NCI-H774 (cell line): ENCODE measurements at regions not wholly inside any gene's neighbourhood (a gene's known extent, or its start where the extent isn't known, plus 50 kb on each side); places are given as distances from the start of the nearest gene placed in this dataset.
"Not testable (repeated sequence)": the region's sequence is repeated elsewhere in the genome, so short reads cannot be mapped to it uniquely, and the experiment has no call there.

Experiments
- DNase-seq: peaks from one replicate; lab custom pipeline; 2025; lab: John Stamatoyannopoulos, UW

- DNase-seq: no peak
These were observed 82.2 kb upstream of the SLC22A16 start for GRCh38 chr6:110558575-110558974.

- no peak for DNase-seq
These were observed 80.8 kb upstream of the SLC22A16 start for GRCh38 chr6:110557199-110557598.

GRCh38 chr6:110556317-110557110 lies 80.1 kb upstream of the SLC22A16 start:
- DNase-seq: no peak

- DNase-seq: peak; percentile 71
These were observed 78.6 kb upstream of the SLC22A16 start for GRCh38 chr6:110554966-110555460.

GRCh38 chr6:110554441-110554840 lies 78.0 kb upstream of the SLC22A16 start:
- no peak for DNase-seq

GRCh38 chr6:110552901-110553641 lies 76.7 kb upstream of the SLC22A16 start:
- DNase-seq: no peak

- DNase-seq: no peak
These were observed 75.7 kb upstream of the SLC22A16 start for GRCh38 chr6:110552076-110552475.

GRCh38 chr6:110551088-110551487 lies 74.7 kb upstream of the SLC22A16 start:
- no peak for DNase-seq

GRCh38 chr6:110550353-110550752 lies 73.9 kb upstream of the SLC22A16 start:
- no peak for DNase-seq

- DNase-seq: no peak
These were observed 72.9 kb upstream of the SLC22A16 start for GRCh38 chr6:110549277-110549676.

GRCh38 chr6:110548110-110548847 lies 71.9 kb upstream of the SLC22A16 start:
- no peak for DNase-seq

- no peak for DNase-seq
These were observed 71.0 kb upstream of the SLC22A16 start for GRCh38 chr6:110547266-110547964.

GRCh38 chr6:110545081-110545872 lies 68.9 kb upstream of the SLC22A16 start:
- DNase-seq: no peak

GRCh38 chr6:110544472-110544871 lies 68.1 kb upstream of the SLC22A16 start:
- no peak for DNase-seq

GRCh38 chr6:110543106-110543505 lies 66.7 kb upstream of the SLC22A16 start:
- peak; percentile 61 for DNase-seq

- DNase-seq: no peak
These were observed 66.1 kb upstream of the SLC22A16 start for GRCh38 chr6:110542311-110543024.

- no peak for DNase-seq
These were observed 65.4 kb upstream of the SLC22A16 start for GRCh38 chr6:110541701-110542309.

GRCh38 chr6:110539277-110540019 lies 63.0 kb upstream of the SLC22A16 start:
- not testable (repeated sequence) for DNase-seq
